ENCODE measurements at regions not wholly inside any gene's neighbourhood (a gene's known extent, or its start where the extent isn't known, plus 50 kb on each side); places are given as distances from the start of the nearest gene placed in this dataset.
"Not testable (repeated sequence)": the region's sequence is repeated elsewhere in the genome, so short reads cannot be mapped to it uniquely, and the experiment has no call there.

DNA sequence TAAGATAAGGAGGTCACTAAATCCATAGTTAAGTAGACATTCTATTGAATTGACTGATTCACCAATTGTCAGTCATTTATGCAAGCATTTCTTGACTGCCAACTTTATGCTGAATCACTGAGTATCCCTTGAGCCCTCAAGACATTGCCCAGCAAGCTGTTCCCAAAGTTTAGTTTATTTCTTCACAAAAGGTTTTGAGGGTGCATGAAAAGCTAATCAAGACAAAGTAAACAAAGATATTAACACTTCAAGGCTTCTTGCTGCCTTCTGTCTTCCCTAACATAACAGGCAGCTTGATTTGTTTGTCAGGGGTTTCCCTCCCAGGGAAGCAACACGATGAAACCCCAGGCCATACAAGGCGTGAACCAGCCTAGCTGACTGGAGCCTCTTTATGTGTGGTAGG lies 374.4 kb downstream of the SPRY2 start:
- DNase-seq = no peak

DNA sequence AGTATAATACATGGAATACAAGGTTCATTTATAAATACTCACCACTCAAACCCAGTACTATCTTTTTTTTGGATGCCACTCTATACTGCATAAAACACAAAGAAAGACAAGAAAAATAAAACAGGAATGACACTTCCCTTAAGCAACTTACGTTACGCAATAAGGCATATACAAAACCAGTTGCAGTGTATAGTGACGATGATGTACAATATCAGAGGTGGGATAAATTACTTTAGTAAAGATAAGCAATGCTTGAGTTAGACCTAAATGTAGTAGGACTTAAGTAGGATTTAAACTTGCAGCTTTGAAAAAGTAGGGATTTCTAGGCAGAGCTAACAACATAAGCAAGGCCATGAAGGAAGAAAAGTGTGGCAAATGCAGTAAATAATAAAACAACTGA lies 374.9 kb downstream of the SPRY2 start:
- DNase-seq = no peak

DNA sequence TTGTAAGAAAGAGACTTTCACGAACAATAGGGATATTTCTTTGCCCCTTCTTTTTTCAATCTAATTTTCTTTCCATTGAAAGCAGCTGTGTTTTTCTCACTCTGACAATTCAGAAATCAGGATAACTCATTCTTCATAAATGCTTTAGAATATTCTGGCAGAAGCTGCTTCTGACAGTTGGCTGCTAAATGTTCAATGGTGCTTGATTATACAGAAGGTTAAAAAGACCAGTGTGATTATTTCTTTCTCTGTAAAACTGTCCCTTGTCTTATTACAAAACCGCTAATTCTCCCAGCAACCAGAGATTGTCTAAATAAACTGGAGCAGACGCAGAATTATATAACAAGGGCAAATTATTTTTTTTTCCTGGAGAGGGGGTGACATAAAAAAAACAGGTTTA lies 394.4 kb downstream of the SPRY2 start:
- no peak for DNase-seq

DNA sequence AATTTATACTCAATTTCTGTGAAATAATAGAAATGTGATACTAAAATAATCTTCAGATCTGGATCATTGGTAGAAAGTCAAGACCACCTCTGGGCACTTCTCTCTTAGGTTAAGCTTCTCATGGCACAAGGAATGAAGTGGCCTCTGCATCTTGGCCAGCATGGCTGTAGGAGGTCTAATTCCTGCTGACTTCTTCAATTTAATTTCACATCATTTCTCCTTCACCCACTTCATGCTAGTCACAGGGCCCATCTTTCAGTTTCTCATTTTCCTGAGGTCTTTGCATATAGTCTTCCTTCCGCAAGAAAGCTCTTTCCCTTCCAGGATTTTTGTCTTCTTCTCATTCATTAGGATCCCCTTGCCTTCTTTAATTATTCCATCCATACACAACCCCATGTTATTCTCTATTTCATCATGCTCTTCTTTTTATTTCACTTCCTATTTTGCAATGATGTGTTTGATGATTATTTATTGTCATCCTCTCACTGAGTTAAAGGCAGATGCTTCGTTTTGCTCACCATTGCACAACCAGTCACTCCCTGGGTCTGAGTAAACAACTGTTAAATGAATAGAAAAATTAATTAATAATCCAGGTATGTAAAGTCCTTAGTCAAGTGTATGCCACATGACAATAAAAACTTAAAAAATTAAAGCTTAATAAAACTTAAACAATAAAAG lies 397.4 kb downstream of the SPRY2 start:
- DNase-seq = no peak

DNA sequence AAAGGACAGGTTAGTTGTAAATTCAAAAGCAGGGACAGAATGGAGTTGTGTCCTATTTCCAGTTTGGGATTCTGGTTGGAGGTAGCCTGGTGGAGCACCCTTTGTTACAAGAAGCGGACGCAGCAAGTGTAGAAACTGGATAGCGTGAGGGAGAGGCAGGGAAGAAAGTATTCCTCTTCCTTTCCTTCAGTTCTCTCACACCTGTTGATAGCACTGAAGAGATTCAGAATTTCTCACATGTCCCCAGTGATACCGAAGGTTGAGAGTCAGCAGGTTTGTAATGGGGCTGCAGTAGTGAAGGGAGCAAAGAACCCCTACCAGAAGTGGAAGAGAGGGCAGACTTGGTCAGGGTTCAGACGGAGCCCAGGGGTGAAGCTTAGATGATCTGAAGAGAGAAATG lies 399.2 kb downstream of the SPRY2 start:
- DNase-seq = no peak

DNA sequence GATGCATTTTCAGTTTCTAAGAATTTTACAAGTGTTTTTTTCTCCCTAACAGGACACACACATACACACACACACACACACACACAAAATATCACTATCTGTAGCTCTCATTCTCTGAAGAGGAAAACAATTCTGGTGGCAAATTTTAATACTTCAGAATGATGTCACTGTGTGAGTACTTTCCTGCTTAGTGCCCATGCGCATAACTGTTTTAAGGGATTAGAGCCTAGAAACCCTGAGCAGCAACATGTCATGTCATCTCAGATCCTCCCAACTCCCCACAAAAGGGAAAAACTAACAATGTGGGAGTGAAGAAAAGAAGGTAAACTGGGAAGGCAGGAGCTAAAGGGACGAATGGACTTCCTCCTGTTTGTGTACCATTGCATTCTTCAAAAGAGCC lies 401.2 kb downstream of the SPRY2 start:
- no peak for DNase-seq

DNA sequence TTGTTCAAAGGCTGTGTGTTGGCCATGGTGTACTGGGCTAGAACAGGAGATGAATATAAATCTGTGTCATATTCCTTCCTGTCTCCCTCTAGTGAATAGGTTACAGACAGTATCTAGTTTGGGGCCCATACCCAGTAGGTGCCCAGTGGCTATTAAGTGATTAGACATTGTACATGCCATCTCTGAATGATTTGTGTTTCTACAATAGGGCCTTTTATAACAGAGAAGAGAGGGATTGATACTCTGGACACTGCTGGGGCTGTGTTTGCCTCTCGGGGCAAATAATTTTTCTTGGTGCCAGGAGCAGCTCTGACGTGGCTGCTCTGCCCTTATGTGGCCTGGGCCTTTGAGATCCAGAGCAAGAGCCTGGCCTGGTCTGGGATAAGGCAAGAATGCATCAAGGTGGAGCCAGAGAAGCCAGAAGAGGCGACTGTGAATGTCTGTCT lies 403.1 kb downstream of the SPRY2 start:
- no peak for DNase-seq

DNA sequence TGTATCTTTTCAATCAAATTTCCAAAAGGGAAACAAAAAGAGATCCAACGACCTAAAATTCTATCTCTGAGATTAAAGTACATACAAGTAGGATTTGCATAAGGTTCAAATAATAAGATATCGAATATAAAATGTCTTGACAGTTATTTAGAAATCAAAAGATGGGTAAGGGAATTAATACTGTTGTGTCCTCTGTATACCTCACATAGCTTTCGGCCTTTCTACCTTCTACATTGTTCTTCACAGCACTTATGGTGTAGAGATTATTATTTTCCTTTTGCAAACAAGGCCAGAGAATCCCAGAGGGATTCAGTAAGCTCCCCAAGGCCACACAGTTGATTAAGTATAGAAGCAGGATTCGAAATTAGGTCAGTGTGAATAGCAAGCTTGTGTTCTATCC lies 403.6 kb downstream of the SPRY2 start:
- DNase-seq = no peak

DNA sequence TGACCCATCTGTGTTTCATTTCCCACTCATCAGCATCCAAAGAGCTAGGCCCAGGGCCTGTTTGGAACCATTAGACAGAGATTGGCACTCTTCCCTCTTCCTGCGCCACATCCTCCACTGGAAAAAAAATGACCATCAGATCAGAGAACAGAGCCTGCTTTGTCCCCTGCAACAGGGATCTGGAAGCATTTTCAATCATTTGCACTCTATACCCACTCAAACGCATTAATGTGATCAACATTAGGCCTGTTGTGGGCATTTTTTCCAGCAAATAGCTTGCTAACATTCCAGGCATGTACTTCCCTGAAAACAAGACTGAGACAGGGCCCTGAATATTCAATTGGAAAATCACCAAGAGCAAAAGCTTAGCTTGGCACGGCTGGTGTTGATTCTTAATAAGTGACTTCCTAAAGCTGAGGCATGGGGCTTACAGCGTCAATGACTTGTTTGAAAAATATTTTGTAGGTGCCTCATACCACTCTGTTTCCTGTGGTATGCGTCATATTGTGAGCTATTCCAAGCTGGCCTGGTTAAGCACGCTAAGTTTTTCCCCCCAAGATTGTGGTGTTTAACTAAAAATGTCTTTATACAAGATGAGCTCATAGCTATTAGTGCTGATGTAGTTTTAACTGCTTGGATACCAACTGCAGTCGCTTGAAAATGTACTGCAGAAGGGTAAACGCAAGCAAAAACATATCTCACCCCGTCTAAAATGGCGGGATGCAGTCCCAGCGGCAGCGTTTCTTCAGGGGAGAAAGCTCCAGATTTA lies 404.4 kb downstream of the SPRY2 start:
- DNase-seq = no peak

DNA sequence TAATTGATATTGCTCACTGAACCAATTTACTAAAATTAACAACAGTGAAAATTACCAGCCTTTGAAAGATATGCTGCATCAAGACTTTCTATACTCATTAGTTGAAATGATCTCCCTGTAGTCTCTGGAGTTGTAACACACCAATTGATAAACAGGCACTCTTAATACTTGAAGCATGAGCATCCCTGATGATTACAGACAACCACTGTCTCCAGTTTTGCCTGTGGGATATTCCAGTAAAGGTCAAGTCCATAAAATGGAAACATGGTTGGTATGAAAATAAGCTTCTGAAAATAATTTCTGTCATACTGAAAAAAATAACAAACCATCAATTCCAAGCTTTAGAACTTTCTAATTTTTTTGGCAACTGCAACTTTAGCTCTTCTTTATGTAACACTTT lies 405.8 kb downstream of the SPRY2 start:
- DNase-seq = no peak

DNA sequence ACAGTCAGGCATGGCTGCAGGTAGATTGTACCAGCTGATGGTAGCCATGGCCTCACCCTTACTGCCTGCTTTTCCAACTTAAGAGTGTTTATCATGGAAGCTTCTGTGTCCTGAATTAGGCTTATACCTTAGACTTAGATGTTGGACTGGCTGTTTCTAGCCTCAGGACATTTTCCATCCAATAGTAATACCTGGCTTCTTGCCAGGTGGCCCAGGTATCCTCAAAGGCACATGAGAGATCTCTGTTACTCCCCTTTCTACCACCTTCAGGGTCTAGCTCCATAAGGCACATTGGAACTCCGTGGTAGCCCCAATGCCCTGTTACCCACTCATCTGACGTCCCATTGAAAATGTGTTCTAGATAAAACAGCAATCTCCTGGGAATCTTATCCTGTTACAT lies 407.5 kb downstream of the SPRY2 start:
- no peak for DNase-seq

DNA sequence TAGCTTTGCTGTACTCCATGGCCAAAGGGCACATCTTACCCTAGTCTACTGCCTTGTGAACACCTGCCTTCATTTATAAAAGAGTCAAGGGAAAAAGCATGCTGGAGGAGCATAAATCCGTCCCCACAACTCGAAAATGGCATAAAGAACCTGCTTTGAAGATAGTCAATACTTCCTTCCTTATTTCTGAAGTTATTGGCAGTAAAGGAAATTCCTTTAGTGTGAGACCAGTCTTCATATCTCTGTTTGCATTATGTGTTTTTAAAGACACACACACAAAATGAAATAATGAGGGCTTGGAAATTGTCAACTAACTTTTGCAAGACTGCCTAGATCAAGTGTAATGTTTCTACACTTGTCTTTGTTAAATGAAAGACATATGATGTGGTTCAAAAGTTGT lies 408.4 kb downstream of the SPRY2 start:
- no peak for DNase-seq

DNA sequence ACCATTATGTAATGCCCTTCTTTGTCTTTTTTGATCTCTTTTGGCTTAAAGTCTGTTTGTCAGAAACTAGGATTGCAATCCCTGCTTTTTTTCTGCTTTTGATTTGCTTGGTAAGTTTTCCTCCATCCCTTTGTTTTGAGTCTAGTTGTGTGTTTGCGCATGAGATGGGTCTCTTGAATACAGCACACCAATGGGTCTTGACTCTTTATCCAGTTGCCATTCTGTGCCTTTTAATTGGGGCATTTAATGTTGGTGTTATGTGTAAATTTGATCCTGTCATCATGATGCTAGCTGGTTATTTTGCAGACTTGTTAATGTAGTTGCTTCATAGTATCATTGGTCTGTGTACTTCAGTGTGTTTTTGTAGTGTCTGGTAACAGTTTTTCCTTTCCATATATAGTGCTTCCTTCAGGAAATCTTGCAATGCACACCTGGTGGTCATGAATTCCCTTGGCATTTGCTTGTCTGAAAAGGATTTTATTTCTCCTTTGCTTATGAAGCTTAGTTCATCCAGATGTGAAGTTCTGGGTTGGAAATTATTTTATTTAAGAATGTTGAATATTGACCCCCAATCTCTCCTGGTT lies 416.9 kb downstream of the SPRY2 start:
- DNase-seq = not testable (repeated sequence)

DNA sequence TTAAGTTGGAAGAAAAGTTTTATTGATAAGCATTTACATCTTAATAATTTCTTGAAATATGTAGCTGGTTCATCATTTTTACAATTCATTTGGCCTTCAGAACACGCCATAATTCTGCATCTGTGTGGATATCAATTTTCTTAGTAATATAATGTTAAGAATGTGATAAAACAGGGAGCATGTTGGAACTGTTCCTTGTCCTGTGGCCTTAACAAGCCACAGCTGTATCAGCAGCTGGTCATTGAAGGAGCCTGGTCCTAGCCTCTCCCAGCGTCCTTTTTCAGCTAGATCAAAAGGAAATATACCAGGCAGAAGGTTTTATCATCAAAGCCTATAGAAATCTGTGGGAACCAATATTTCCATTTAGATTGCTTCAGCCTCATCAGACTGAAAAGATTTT lies 421.8 kb downstream of the SPRY2 start:
- DNase-seq = no peak

DNA sequence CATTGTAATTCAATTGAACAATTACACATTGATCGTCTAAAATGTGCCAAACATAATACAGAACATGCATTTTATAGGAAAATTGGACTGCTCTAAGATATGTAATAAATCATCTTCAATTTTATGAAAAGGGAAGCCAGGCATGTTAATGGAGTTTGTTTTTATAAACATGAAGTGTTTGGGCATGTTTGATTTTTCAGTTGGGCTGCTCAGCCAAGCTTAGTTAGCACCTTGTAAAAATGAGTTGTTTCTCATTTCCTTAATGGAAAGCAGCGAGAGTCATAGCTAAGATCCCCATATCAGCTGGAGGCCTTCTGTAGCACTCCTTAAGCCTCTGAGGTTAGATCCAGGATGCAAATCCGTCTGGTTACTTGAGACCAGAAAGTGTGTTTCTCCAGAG lies 422.3 kb downstream of the SPRY2 start:
- no peak for DNase-seq

DNA sequence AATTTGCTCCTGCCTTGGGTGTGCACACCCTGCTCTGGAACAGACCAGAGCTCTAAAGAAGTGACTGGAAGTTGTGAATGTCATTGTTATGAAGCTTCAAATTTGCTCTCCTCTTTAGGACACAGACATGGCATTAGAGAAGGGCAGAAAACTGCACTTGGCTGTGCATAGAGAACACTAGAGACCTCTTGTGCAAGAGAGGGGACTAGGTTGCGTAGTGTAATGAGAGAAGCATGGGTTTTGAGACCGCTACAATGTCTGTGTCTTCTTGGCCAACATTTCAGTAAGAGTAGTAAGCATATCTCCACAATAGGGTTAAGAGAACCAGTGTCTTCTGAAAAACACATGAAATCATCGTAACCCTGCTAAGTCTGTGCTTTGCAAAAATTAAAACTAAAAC lies 423.3 kb downstream of the SPRY2 start:
- no peak for DNase-seq

DNA sequence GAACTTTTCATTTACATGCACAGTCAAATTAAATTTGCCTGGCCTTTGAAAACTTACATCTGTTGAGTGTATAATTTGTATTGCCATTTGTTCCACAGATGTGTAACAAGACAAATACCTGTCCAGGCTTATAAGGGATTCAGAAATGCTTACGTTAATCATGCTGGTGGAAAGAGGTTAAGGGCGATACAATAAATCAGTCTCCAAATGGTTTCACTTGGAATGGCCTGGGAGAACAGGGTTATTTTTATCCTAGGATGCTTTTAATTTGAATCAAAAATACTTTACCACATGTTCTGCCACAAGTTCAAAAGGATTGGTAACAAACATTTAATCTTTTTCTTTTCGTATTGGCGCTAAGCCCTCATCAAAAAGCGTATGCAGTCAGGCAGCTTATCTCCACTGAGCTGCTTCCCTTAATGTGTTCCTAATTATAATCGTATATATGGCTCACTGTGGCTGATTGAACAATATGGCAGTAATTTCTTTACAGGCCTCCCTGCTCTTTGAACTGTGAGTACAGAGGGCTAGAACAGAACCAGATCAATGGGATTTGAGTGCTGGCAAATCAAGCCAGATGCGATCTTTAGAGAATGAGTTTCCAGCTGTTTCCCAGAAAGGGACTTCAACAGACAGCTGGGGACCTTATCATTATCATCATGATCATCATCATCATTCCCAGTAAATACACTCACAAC lies 425.7 kb downstream of the SPRY2 start:
- DNase-seq = no peak

DNA sequence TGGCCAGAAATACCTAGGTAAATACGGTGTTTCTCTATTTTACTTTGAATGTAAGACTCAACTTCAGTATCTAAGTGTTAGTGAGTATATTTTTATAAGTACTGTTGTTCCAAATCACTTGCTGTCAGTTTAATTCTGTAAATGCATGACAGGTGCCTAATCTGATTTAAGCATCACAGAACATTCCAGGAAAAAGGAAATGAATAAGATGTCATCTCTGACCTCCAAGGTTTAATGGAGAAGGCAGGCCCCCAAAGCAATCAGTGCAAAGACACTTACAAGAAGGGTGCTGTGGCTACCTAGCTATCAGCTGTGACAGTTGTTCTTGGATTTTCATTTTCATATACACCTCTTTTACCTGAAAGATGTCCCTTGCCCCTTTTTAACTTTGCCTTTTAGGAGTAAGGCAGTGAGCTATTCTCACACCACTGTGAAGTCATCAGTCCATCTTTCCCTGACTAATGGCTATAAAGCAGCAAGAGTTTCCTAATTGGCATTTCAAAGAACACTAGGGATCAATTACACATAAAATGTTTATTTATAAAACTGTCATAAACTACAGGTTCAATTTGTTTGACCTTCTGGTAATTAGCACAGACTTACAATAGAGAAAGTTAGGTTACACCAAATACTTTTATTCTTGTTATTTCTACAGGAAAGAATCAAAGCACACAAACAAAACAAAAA lies 427.6 kb downstream of the SPRY2 start:
- no peak for DNase-seq

DNA sequence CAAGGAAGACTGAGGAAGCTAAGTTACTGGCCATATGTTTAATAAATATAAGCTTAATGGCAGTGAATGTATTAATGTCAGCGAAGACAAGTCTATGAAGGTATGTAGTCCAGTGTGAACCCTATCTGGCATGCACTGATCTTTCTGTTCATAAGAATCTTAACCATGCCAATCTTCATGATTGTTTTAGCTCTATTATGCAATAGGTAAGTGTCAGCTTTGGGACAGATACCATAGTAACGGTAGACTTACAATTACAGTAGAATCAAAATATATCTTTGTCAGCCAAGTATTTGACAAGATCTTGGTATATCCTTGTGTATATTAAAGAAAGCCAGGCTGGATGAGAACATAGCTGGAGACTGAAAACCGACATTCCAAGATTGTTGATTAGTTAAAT lies 428.5 kb downstream of the SPRY2 start:
- no peak for DNase-seq

DNA sequence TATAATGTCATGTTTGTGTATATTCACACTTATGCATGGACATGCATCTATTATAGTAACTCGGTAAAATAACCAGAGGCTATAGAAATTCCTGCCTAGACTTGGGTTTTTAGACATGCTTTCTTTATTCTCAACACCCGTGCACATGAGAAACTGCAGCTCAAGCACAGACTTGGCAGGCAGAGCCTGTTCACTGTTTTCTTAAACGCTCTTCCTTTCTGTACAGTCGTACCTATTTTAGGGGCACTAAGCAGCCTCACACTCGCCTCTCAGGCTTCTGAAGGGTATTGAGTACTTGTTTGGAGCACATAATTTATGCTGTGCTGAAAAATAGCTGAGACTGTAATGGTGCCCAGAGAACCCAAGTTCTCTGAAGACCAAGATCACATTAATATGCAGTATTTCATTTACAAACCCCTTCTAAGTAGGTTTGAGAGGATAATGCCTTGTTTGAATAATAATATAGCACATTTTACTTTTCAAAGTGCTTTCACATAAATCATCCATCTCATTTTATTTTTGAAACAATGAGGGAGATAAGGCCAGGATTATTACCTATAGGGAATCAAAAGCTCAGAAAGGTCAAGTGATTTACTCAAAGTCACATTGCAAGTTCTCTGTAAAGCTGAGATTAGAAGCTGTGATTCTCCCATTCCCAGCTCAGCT lies 429.9 kb downstream of the SPRY2 start:
- DNase-seq = no peak

DNA sequence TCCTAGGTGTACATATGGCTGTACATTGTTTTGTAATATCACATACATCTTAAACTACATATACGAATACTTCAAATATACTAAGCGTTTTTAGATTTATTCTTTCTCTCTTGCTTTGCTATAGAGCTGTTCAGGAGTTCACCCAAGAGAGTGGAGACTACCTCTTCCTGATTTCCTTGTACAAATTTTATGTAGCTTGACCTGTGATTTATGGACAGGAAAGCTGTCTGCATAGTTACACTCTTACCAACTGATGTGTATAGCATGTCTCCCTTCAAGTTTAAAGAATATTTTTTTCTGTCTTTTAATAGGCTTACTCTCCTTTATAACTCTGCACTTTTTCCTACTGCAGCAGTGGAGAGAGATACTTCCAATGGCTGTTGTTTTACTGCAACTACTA lies 428.7 kb downstream of the NDFIP2 start:
- DNase-seq = no peak

DNA sequence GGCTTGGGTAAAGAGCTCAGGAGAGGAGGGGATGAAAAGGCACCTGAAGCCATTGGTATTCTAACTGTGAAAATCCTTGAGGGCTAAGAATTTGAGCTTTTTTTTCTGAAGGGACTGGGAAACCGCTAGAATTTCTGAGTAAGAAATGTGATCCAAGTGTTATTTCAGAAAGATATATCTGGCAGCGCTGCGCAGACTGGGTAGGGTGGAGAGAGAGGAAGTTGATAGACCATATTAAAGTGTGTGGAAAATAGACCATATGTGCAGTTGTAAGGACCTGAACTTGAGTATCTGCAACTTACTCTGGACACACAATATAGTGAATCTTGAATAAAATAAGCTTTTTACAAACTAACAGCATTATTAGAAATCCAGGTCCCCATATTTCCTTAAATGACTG lies 427.4 kb downstream of the NDFIP2 start:
- DNase-seq = no peak

DNA sequence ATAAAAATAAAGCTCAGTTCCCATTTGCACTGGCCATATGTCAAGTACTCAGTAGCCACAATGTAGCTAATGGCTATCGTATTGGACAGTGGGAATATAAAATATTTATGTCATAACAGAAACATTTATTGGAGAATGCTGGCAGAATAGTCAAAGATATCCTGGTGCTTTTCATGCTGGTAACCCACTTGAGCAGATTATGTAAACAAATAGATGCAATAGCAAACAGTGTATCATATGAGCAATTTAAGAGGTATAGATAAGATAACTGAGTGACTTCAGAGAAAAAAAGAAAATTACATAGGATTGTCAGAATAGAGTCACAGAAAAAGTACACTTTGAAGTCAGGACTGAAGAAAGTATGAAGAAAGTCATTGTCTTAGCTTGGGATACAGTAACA lies 426.6 kb downstream of the NDFIP2 start:
- no peak for DNase-seq
